Astrocyte (in vitro differentiated cells and primary cell): ENCODE measurements at regions not wholly inside any gene's neighbourhood (a gene's known extent, or its start where the extent isn't known, plus 50 kb on each side); places are given as distances from the start of the nearest gene placed in this dataset.

Experiments
- DNase-seq: peaks from one replicate; pipeline ENCODE4 v3.0.0-alpha.2; 2010; ENCODE audit warnings: low read depth
- FAIRE-seq: peaks from 2 replicates; lab custom pipeline; 2011; peaks lifted over from hg19 to GRCh38; lab: Jason Lieb, UNC
- H2AFZ ChIP-seq: 2 replicates; pipeline ENCODE4 v1.6.0; 2012; ENCODE audit warnings: low read depth, low read length, inconsistent platforms
- H3K27ac ChIP-seq: 2 replicates; pipeline ENCODE4 v1.5.1; 2011; ENCODE audit warnings: low read depth, low read length, inconsistent platforms
- H3K27me3 ChIP-seq: 2 replicates; pipeline ENCODE4 v1.6.0; 2011; ENCODE audit warnings: low read length, inconsistent platforms; ENCODE audit not compliant: insufficient read depth
- H3K36me3 ChIP-seq: 2 replicates; pipeline ENCODE4 v1.5.1; 2011; ENCODE audit warnings: low read length, inconsistent platforms; ENCODE audit not compliant: insufficient read depth
- H3K4me1 ChIP-seq: 2 replicates; pipeline ENCODE4 v1.5.1; 2011; ENCODE audit warnings: low read length, inconsistent platforms; ENCODE audit not compliant: insufficient read depth
- H3K4me2 ChIP-seq: 2 replicates; pipeline ENCODE4 v1.6.0; 2012; ENCODE audit warnings: low read length, inconsistent platforms
- H3K4me3 ChIP-seq: 2 replicates; pipeline ENCODE4 v1.5.1; 2011; ENCODE audit warnings: low read depth, mild to moderate bottlenecking, low read length, inconsistent platforms; ENCODE audit not compliant: insufficient read depth
- H3K79me2 ChIP-seq: 2 replicates; pipeline ENCODE4 v1.6.0; 2012; ENCODE audit warnings: mild to moderate bottlenecking, low read length, inconsistent platforms; ENCODE audit not compliant: insufficient read depth
- H3K9ac ChIP-seq: 2 replicates; pipeline ENCODE4 v1.6.0; 2012; ENCODE audit warnings: mild to moderate bottlenecking, low read length, inconsistent platforms
- H3K9me3 ChIP-seq: 2 replicates; pipeline ENCODE4 v1.5.1; 2012; ENCODE audit warnings: low read depth, mild to moderate bottlenecking, low read length, inconsistent platforms; ENCODE audit not compliant: insufficient read depth
- H4K20me1 ChIP-seq: 2 replicates; pipeline ENCODE4 v1.6.0; 2012; ENCODE audit warnings: low read length, inconsistent platforms; ENCODE audit not compliant: insufficient read depth
- H3K27ac Mint-ChIP-seq: one replicate; pipeline ENCODE4 v1.8.0; 2021; ENCODE audit warnings: mild to moderate bottlenecking, mixed read lengths; ENCODE audit not compliant: unreplicated experiment
- H3K27me3 Mint-ChIP-seq: one replicate; pipeline ENCODE4 v1.8.0; 2021; ENCODE audit warnings: low read depth, mixed read lengths; ENCODE audit not compliant: unreplicated experiment
- H3K36me3 Mint-ChIP-seq: one replicate; pipeline ENCODE4 v1.8.0; 2021; ENCODE audit warnings: low read depth, mixed read lengths; ENCODE audit not compliant: unreplicated experiment
- H3K4me1 Mint-ChIP-seq: one replicate; pipeline ENCODE4 v1.8.0; 2021; ENCODE audit warnings: low read depth, mixed read lengths; ENCODE audit not compliant: unreplicated experiment
- H3K4me3 Mint-ChIP-seq: one replicate; pipeline ENCODE4 v1.8.0; 2021; ENCODE audit warnings: mild to moderate bottlenecking, moderate library complexity, mixed read lengths; ENCODE audit not compliant: unreplicated experiment
- H3K9me3 Mint-ChIP-seq: one replicate; pipeline ENCODE4 v1.8.0; 2021; ENCODE audit warnings: mild to moderate bottlenecking, mixed read lengths; ENCODE audit not compliant: unreplicated experiment
- CTCF ChIP-seq: IDR thresholded peaks from 2 replicates; pipeline ENCODE4 v1.5.1; 2011; ENCODE audit warnings: low read depth, mild to moderate bottlenecking, inconsistent platforms, low read length, moderate library complexity; ENCODE audit not compliant: insufficient read depth
- EZH2 ChIP-seq: IDR thresholded peaks from 2 replicates; pipeline ENCODE4 v1.6.1; 2012; ENCODE audit warnings: mild to moderate bottlenecking, low read length, inconsistent platforms; ENCODE audit not compliant: insufficient read depth

GRCh38 chr18:78770139-78770822 lies 209.3 kb upstream of the SALL3 start:
- peaks cover 15% of the 10 kb centered on the region for H3K9me3 Mint-ChIP-seq
- no peak overlapping the region for H3K4me2 ChIP-seq

GRCh38 chr18:78770823-78771139 lies 208.8 kb upstream of the SALL3 start:
- H3K4me3 ChIP-seq = no peak overlapping the region
- Mint-ChIP-seq H3K36me3 (no peaks in the 10 kb centered on the region), H3K27me3 (no peaks in the 10 kb centered on the region), H3K4me3 (no peak overlapping the region), H3K9me3 (peaks cover 15% of the 10 kb centered on the region), H3K4me1 (no peaks in the 10 kb centered on the region), H3K27ac (no peak overlapping the region)
- no peak overlapping the region for H3K27ac ChIP-seq
- H4K20me1 ChIP-seq = no peaks in the 10 kb centered on the region
- FAIRE-seq (no peak), DNase-seq (no peak)
- H3K9ac ChIP-seq = no peak overlapping the region
- H3K4me1 ChIP-seq = no peaks in the 10 kb centered on the region
- no peak overlapping the region for H3K4me2 ChIP-seq
- no peaks in the 10 kb centered on the region for H3K36me3 ChIP-seq
- no peaks in the 10 kb centered on the region for H3K9me3 ChIP-seq
- no peak overlapping the region for H2AFZ ChIP-seq
- H3K79me2 ChIP-seq = no peaks in the 10 kb centered on the region
- TF ChIP-seq CTCF = no peak
- TF ChIP-seq EZH2 = no peak
- H3K27me3 ChIP-seq = no peaks in the 10 kb centered on the region

More at GRCh38 chr18:78770139-78770822, 209.3 kb upstream of the SALL3 start:
- no peaks in the 10 kb centered on the region for H3K27me3 ChIP-seq
- no peak overlapping the region for H2AFZ ChIP-seq
- H3K36me3 ChIP-seq = no peaks in the 10 kb centered on the region
- H3K79me2 ChIP-seq = no peaks in the 10 kb centered on the region
- H3K27ac ChIP-seq = no peak overlapping the region
- DNase-seq = no peak
- no peaks in the 10 kb centered on the region for H3K36me3 Mint-ChIP-seq
- H3K4me1 ChIP-seq = no peaks in the 10 kb centered on the region
- no peak overlapping the region for H3K27ac Mint-ChIP-seq
- FAIRE-seq = no peak
- H3K4me1 Mint-ChIP-seq = no peaks in the 10 kb centered on the region
- no peak overlapping the region for H3K9ac ChIP-seq
- no peaks in the 10 kb centered on the region for H3K27me3 Mint-ChIP-seq
- no peak overlapping the region for H3K4me3 ChIP-seq
- no peak for TF ChIP-seq CTCF
- TF ChIP-seq EZH2 = no peak
- H3K4me3 Mint-ChIP-seq = no peak overlapping the region
- H4K20me1 ChIP-seq = no peaks in the 10 kb centered on the region
- H3K9me3 ChIP-seq = no peaks in the 10 kb centered on the region

DNA sequence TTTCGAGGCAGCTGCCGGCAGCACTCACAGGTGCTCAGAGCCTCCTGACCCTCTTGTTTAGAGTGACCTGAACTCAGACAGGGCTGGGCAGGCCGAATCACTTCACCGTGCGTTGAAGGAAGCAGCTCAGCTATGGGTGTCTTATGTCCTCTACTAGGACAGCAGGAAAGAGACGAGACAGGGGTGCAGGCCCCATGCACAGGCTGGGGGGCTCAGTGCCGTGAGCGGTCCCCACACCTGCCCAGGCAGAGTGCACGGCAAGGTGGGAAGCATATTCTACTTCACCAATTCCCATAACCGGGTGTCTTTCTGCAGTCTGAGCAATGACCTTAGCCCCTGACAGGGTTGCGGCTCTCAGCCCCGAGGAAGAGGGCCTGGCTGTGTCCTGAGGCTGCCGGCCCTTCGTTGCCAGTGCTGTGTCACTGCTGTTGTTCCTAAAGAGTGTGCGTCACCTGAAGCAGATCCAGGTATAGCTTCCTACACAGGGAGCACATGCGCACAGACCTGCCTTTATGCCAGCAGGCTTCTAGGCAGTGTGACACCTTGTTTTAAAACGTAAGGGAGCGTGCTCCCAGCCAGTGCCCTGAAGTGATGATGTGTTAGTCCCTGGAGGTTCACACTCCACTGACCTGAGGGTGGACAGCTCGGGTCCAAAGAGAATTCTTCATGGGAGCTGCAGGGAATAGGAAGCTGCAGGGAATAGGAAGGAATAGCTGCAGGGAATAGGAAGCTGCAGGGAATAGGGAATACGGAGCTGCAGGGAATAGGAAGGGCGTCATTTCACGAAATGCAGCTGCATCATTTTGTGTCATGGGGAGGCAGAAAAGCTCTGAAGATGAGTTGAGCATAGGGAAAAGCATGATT lies 207.9 kb upstream of the SALL3 start:
- Histone ChIP-seq H3K4me3 (no peak overlapping the region), H3K36me3 (no peaks in the 10 kb centered on the region), H2AFZ (no peak overlapping the region), H4K20me1 (no peaks in the 10 kb centered on the region), H3K4me1 (no peaks in the 10 kb centered on the region), H3K9ac (no peak overlapping the region), H3K27me3 (no peaks in the 10 kb centered on the region), H3K27ac (no peak overlapping the region), H3K9me3 (no peaks in the 10 kb centered on the region), H3K4me2 (no peak overlapping the region), H3K79me2 (no peaks in the 10 kb centered on the region)
- Mint-ChIP-seq H3K27me3 (no peaks in the 10 kb centered on the region), H3K36me3 (no peaks in the 10 kb centered on the region), H3K4me1 (no peaks in the 10 kb centered on the region), H3K4me3 (no peak overlapping the region), H3K27ac (no peak overlapping the region), H3K9me3 (peaks cover 15% of the 10 kb centered on the region)
- DNase-seq (no peak), FAIRE-seq (no peak)
- no peak for TF ChIP-seq CTCF
- no peak for TF ChIP-seq EZH2
